ENCODE measurements at regions not wholly inside any gene's neighbourhood (a gene's known extent, or its start where the extent isn't known, plus 50 kb on each side); places are given as distances from the start of the nearest gene placed in this dataset.

DNA sequence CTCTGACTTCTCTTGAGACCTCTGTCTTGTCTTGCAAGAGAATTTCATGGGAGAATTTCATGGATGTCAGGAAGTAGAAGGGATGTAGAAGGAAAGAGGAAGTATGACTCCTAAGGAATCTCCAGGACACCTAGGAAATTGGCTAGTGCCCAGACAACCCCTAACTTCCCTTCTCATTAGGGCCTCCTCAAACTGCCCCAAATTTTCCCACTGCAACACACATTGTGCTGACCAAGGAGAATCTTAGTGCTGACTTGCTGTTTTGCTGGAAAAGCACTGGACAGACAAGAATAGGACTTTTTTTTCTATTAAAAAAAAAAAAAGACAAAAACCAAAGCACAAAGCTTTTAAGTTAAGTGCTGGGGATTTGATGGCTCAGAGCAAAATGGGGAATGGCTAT, 236.1 kb upstream of the CADM1 start:
- H3K36me3 ChIP-seq (ENCODE audit: control insufficient read depth in 2 of 2, insufficient read depth in 2 of 2, low read length in 1 of 2) = no peaks in the 10 kb centered on the region
- no peak overlapping the region for H3K27ac ChIP-seq (ENCODE audit: low read depth in 1 of 2, low read length in 1 of 2)
- DNase-seq (ENCODE audit: low read depth in 6 of 9, low spot score in 9 of 9) = no peak
- no peaks in the 10 kb centered on the region for H3K9me3 ChIP-seq (ENCODE audit: control insufficient read depth in 2 of 2, insufficient read depth in 1 of 2, low read length in 1 of 2)
- H3K27me3 ChIP-seq (ENCODE audit: control insufficient read depth in 2 of 2, insufficient read depth in 1 of 2, low read length in 1 of 2) = no peaks in the 10 kb centered on the region
- no peak overlapping the region for H3K4me3 ChIP-seq (ENCODE audit: low read length in 2 of 2)
- H3K4me1 ChIP-seq (ENCODE audit: control insufficient read depth in 2 of 2, insufficient read depth in 2 of 2, low read length in 2 of 2) = no peaks in the 10 kb centered on the region

- Histone ChIP-seq H3K27ac (ENCODE audit: low read depth in 1 of 2, low read length in 1 of 2) (no peak overlapping the region), H3K27me3 (ENCODE audit: control insufficient read depth in 2 of 2, insufficient read depth in 1 of 2, low read length in 1 of 2) (no peaks in the 10 kb centered on the region), H3K36me3 (ENCODE audit: control insufficient read depth in 2 of 2, insufficient read depth in 2 of 2, low read length in 1 of 2) (no peaks in the 10 kb centered on the region), H3K9me3 (ENCODE audit: control insufficient read depth in 2 of 2, insufficient read depth in 1 of 2, low read length in 1 of 2) (no peaks in the 10 kb centered on the region), H3K4me1 (ENCODE audit: control insufficient read depth in 2 of 2, insufficient read depth in 2 of 2, low read length in 2 of 2) (no peaks in the 10 kb centered on the region), H3K4me3 (ENCODE audit: low read length in 2 of 2) (no peak overlapping the region)
- 88% methylated on average over 3 of the region's 3 CpGs for WGBS
- no peak for DNase-seq (ENCODE audit: low read depth in 6 of 9, low spot score in 9 of 9)
These were observed 235.7 kb upstream of the CADM1 start for GRCh38 chr11:115739878-115740277.

- WGBS = 62% methylated on average over 6 of the region's 6 CpGs
- no peaks in the 10 kb centered on the region for H3K9me3 ChIP-seq (ENCODE audit: control insufficient read depth in 2 of 2, insufficient read depth in 1 of 2, low read length in 1 of 2)
- H3K4me1 ChIP-seq (ENCODE audit: control insufficient read depth in 2 of 2, insufficient read depth in 2 of 2, low read length in 2 of 2) = no peaks in the 10 kb centered on the region
These were observed 234.9 kb upstream of the CADM1 start for GRCh38 chr11:115739146-115739545.

DNA sequence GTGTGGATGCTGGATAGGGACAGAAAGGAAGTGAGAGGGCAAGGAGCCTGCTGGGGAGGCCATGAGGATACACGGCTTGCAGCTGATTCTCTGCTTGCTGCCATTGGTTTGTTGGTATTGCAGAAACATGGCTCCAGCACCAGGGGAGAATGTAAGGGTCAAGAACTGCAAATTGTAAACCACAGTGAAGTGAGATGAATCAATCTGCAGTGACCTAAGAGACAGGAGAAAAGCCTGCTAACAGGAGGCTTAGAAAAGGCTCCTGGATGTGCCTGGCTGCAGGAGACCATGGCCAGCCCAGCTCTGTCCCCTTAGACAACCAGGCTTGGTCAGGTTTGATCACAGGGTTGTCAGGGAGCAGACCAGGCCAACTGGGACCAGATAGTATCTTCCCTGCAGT, 233.7 kb upstream of the CADM1 start:
- WGBS = 90% methylated on average over 1 of the region's 1 CpG
- Histone ChIP-seq H3K4me1 (ENCODE audit: control insufficient read depth in 2 of 2, insufficient read depth in 2 of 2, low read length in 2 of 2) (no peaks in the 10 kb centered on the region), H3K9me3 (ENCODE audit: control insufficient read depth in 2 of 2, insufficient read depth in 1 of 2, low read length in 1 of 2) (no peaks in the 10 kb centered on the region), H3K4me3 (ENCODE audit: low read length in 2 of 2) (no peak overlapping the region), H3K27ac (ENCODE audit: low read depth in 1 of 2, low read length in 1 of 2) (no peak overlapping the region), H3K36me3 (ENCODE audit: control insufficient read depth in 2 of 2, insufficient read depth in 2 of 2, low read length in 1 of 2) (no peaks in the 10 kb centered on the region), H3K27me3 (ENCODE audit: control insufficient read depth in 2 of 2, insufficient read depth in 1 of 2, low read length in 1 of 2) (no peaks in the 10 kb centered on the region)
- no peak for DNase-seq (ENCODE audit: low read depth in 6 of 9, low spot score in 9 of 9)

More at GRCh38 chr11:115739146-115739545, 234.9 kb upstream of the CADM1 start:
- Histone ChIP-seq H3K36me3 (ENCODE audit: control insufficient read depth in 2 of 2, insufficient read depth in 2 of 2, low read length in 1 of 2) (no peaks in the 10 kb centered on the region), H3K27ac (ENCODE audit: low read depth in 1 of 2, low read length in 1 of 2) (no peak overlapping the region), H3K27me3 (ENCODE audit: control insufficient read depth in 2 of 2, insufficient read depth in 1 of 2, low read length in 1 of 2) (no peaks in the 10 kb centered on the region), H3K4me3 (ENCODE audit: low read length in 2 of 2) (no peak overlapping the region)
- no peak for DNase-seq (ENCODE audit: low read depth in 6 of 9, low spot score in 9 of 9)

DNA sequence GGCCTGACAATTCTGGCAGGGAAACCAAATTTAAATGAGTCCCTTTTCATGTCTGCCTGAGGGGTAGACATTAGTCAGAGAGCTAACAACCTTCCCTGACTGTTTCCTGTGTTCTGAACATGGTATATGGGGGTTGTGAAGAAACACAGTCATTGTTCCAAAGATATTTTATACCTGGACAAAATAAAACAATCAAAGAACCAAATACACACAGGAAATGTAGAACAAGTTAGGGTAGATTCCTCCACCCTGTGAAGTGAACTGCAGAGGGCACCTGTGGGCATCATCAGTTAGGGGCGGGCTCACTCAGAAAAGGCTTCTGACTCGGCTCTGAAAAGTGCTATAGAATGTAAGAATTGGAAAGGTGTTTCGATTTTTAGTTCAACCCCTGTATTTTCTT, 231.9 kb upstream of the CADM1 start:
- Histone ChIP-seq H3K27me3 (ENCODE audit: control insufficient read depth in 2 of 2, insufficient read depth in 1 of 2, low read length in 1 of 2) (no peaks in the 10 kb centered on the region), H3K27ac (ENCODE audit: low read depth in 1 of 2, low read length in 1 of 2) (no peak overlapping the region), H3K9me3 (ENCODE audit: control insufficient read depth in 2 of 2, insufficient read depth in 1 of 2, low read length in 1 of 2) (no peaks in the 10 kb centered on the region), H3K4me1 (ENCODE audit: control insufficient read depth in 2 of 2, insufficient read depth in 2 of 2, low read length in 2 of 2) (no peaks in the 10 kb centered on the region), H3K4me3 (ENCODE audit: low read length in 2 of 2) (no peak overlapping the region), H3K36me3 (ENCODE audit: control insufficient read depth in 2 of 2, insufficient read depth in 2 of 2, low read length in 1 of 2) (no peaks in the 10 kb centered on the region)
- 86% methylated on average over 3 of the region's 3 CpGs for WGBS
- DNase-seq (ENCODE audit: low read depth in 6 of 9, low spot score in 9 of 9) = no peak

GRCh38 chr11:115724666-115725065, 220.5 kb upstream of the CADM1 start:
- H3K27me3 ChIP-seq (ENCODE audit: control insufficient read depth in 2 of 2, insufficient read depth in 1 of 2, low read length in 1 of 2) = no peaks in the 10 kb centered on the region
- H3K4me1 ChIP-seq (ENCODE audit: control insufficient read depth in 2 of 2, insufficient read depth in 2 of 2, low read length in 2 of 2) = no peaks in the 10 kb centered on the region
- no peak overlapping the region for H3K27ac ChIP-seq (ENCODE audit: low read depth in 1 of 2, low read length in 1 of 2)
- no peaks in the 10 kb centered on the region for H3K9me3 ChIP-seq (ENCODE audit: control insufficient read depth in 2 of 2, insufficient read depth in 1 of 2, low read length in 1 of 2)
- H3K4me3 ChIP-seq (ENCODE audit: low read length in 2 of 2) = no peak overlapping the region
- whole genome bisulfite sequencing = 79% methylated on average over 2 of the region's 2 CpGs
- no peak for DNase-seq (ENCODE audit: low read depth in 6 of 9, low spot score in 9 of 9)
- no peaks in the 10 kb centered on the region for H3K36me3 ChIP-seq (ENCODE audit: control insufficient read depth in 2 of 2, insufficient read depth in 2 of 2, low read length in 1 of 2)

GRCh38 chr11:115722711-115723110, 218.5 kb upstream of the CADM1 start:
- 94% methylated on average over 4 of the region's 4 CpGs for WGBS
- Histone ChIP-seq H3K27ac (ENCODE audit: low read depth in 1 of 2, low read length in 1 of 2) (no peak overlapping the region), H3K4me3 (ENCODE audit: low read length in 2 of 2) (no peak overlapping the region), H3K9me3 (ENCODE audit: control insufficient read depth in 2 of 2, insufficient read depth in 1 of 2, low read length in 1 of 2) (no peaks in the 10 kb centered on the region), H3K36me3 (ENCODE audit: control insufficient read depth in 2 of 2, insufficient read depth in 2 of 2, low read length in 1 of 2) (no peaks in the 10 kb centered on the region), H3K4me1 (ENCODE audit: control insufficient read depth in 2 of 2, insufficient read depth in 2 of 2, low read length in 2 of 2) (no peaks in the 10 kb centered on the region), H3K27me3 (ENCODE audit: control insufficient read depth in 2 of 2, insufficient read depth in 1 of 2, low read length in 1 of 2) (no peaks in the 10 kb centered on the region)
- DNase-seq (ENCODE audit: low read depth in 6 of 9, low spot score in 9 of 9) = no peak

DNA sequence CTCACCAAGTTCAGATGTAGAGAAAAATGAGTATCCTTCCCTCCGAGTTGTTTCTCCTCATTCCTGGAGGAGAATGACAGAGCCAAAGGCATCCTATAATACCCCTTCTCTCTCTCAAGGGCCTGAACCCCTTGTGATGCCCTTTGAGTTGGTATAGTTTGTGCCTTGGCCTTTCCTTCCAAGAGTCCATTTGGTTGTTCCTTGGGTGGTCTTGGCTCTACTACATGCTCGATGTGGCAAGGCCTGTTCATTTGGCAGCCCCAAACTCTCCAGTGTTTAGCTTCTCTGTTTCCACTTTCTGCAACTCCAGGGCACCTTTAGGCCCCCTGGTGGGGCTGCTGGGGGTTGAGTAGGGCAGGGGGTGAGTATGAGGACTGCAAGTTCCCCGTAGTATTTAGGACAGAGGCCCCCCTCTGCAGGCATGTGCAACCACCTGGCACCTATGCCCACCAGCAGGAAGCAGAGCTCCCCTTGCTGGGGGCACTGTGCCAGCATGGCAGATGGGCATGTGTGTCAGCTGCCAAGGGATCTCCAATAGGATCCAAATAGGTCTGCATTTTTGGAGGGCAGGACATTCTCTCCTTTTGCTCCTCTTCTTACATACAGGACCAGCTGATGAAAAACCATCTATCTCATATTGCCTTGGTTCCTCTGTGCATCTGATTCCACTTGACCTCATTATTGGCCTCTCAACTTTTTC, 217.2 kb upstream of the CADM1 start:
- H3K4me1 ChIP-seq (ENCODE audit: control insufficient read depth in 2 of 2, insufficient read depth in 2 of 2, low read length in 2 of 2) = no peaks in the 10 kb centered on the region
- 85% methylated on average over 3 of the region's 3 CpGs for WGBS

GRCh38 chr11:115720602-115721245, 216.5 kb upstream of the CADM1 start:
- Histone ChIP-seq H3K4me3 (ENCODE audit: low read length in 2 of 2) (no peak overlapping the region), H3K9me3 (ENCODE audit: control insufficient read depth in 2 of 2, insufficient read depth in 1 of 2, low read length in 1 of 2) (no peaks in the 10 kb centered on the region), H3K4me1 (ENCODE audit: control insufficient read depth in 2 of 2, insufficient read depth in 2 of 2, low read length in 2 of 2) (peaks cover 0 to 2% of the 10 kb centered on the region in 2 donors), H3K27me3 (ENCODE audit: control insufficient read depth in 2 of 2, insufficient read depth in 1 of 2, low read length in 1 of 2) (no peaks in the 10 kb centered on the region), H3K36me3 (ENCODE audit: control insufficient read depth in 2 of 2, insufficient read depth in 2 of 2, low read length in 1 of 2) (no peaks in the 10 kb centered on the region), H3K27ac (ENCODE audit: low read depth in 1 of 2, low read length in 1 of 2) (no peak overlapping the region)
- DNase-seq (ENCODE audit: low read depth in 6 of 9, low spot score in 9 of 9) = no peak
- WGBS = 82% methylated on average over 9 of the region's 9 CpGs

More for the DNA sequence above, 217.2 kb upstream of the CADM1 start:
- no peak for DNase-seq (ENCODE audit: low read depth in 6 of 9, low spot score in 9 of 9)
- no peaks in the 10 kb centered on the region for H3K9me3 ChIP-seq (ENCODE audit: control insufficient read depth in 2 of 2, insufficient read depth in 1 of 2, low read length in 1 of 2)
- H3K27ac ChIP-seq (ENCODE audit: low read depth in 1 of 2, low read length in 1 of 2) = no peak overlapping the region
- H3K27me3 ChIP-seq (ENCODE audit: control insufficient read depth in 2 of 2, insufficient read depth in 1 of 2, low read length in 1 of 2) = no peaks in the 10 kb centered on the region
- H3K4me3 ChIP-seq (ENCODE audit: low read length in 2 of 2) = no peak overlapping the region
- no peaks in the 10 kb centered on the region for H3K36me3 ChIP-seq (ENCODE audit: control insufficient read depth in 2 of 2, insufficient read depth in 2 of 2, low read length in 1 of 2)

Measured in thymus (tissue), 11 donors.